ENCODE measurements at regions not wholly inside any gene's neighbourhood (a gene's known extent, or its start where the extent isn't known, plus 50 kb on each side); places are given as distances from the start of the nearest gene placed in this dataset.

GRCh38 chr4:60216752-60217151, 983.4 kb upstream of the ADGRL3 start:
- DNase-seq: no peak

GRCh38 chr4:60221866-60222265, 978.3 kb upstream of the ADGRL3 start:
- DNase-seq: no peak

- no peak for DNase-seq
Observed at GRCh38 chr4:60223208-60223923, 976.8 kb upstream of the ADGRL3 start.

GRCh38 chr4:60241866-60242265, 958.3 kb upstream of the ADGRL3 start:
- DNase-seq: no peak

- DNase-seq: no peak
Observed at GRCh38 chr4:60249784-60250183, 950.3 kb upstream of the ADGRL3 start.

- no peak for DNase-seq
Observed at GRCh38 chr4:60250657-60251056, 949.5 kb upstream of the ADGRL3 start.

- DNase-seq: no peak
Observed at GRCh38 chr4:60259781-60260180, 940.3 kb upstream of the ADGRL3 start.

- DNase-seq: no peak
Observed at GRCh38 chr4:60266505-60266904, 933.6 kb upstream of the ADGRL3 start.

GRCh38 chr4:60296386-60296785, 903.7 kb upstream of the ADGRL3 start:
- no peak for DNase-seq

GRCh38 chr4:60313611-60314178, 886.4 kb upstream of the ADGRL3 start:
- DNase-seq: no peak

GRCh38 chr4:60314416-60314815, 885.7 kb upstream of the ADGRL3 start:
- DNase-seq: no peak

GRCh38 chr4:60315586-60315985, 884.5 kb upstream of the ADGRL3 start:
- no peak for DNase-seq

GRCh38 chr4:60326735-60327134, 873.4 kb upstream of the ADGRL3 start:
- DNase-seq: no peak

GRCh38 chr4:60327651-60328050, 872.5 kb upstream of the ADGRL3 start:
- DNase-seq: no peak

- DNase-seq: no peak
Observed at GRCh38 chr4:60344908-60345307, 855.2 kb upstream of the ADGRL3 start.

GRCh38 chr4:60345392-60345791, 854.7 kb upstream of the ADGRL3 start:
- DNase-seq: no peak

- DNase-seq: no peak
Observed at GRCh38 chr4:60359746-60360367, 840.3 kb upstream of the ADGRL3 start.

GRCh38 chr4:60365176-60365575, 835.0 kb upstream of the ADGRL3 start:
- no peak for DNase-seq

- DNase-seq: no peak
Observed at GRCh38 chr4:60366661-60367060, 833.5 kb upstream of the ADGRL3 start.

- DNase-seq: no peak
Observed at GRCh38 chr4:60368986-60369385, 831.1 kb upstream of the ADGRL3 start.

- no peak for DNase-seq
Observed at GRCh38 chr4:60378010-60378409, 822.1 kb upstream of the ADGRL3 start.

GRCh38 chr4:60384516-60384915, 815.6 kb upstream of the ADGRL3 start:
- no peak for DNase-seq

- DNase-seq: no peak
Observed at GRCh38 chr4:60389633-60390032, 810.5 kb upstream of the ADGRL3 start.

- DNase-seq: no peak
Observed at GRCh38 chr4:60396341-60397049, 803.6 kb upstream of the ADGRL3 start.

Measured in DMS153 (cell line).